HL-60 (cell line): ENCODE measurements at regions not wholly inside any gene's neighbourhood (a gene's known extent, or its start where the extent isn't known, plus 50 kb on each side); places are given as distances from the start of the nearest gene placed in this dataset.

ENCODE experiments used
- DNase-seq, 2 experiments: peaks; one replicate each; pipeline ENCODE4 v3.0.0-alpha.2; 2010 to 2020; ENCODE audit warnings: low read depth in 1 of 2, low spot score in 1 of 2
- H3K27ac ChIP-seq: fragments of 250-450 bp; sonication (Bioruptor Pico); replicated peaks from 2 replicates; pipeline ENCODE4 v1.5.1; 2020; ENCODE audit warnings: mild to moderate bottlenecking, moderate library complexity
- H3K27me3 ChIP-seq: fragments of 250-450 bp; sonication (Bioruptor Pico); 2 replicates; pipeline ENCODE4 v1.5.1; 2021; ENCODE audit warnings: mild to moderate bottlenecking, moderate library complexity; ENCODE audit not compliant: insufficient read depth, poor library complexity, severe bottlenecking
- H3K4me3 ChIP-seq: replicated peaks from 2 replicates; pipeline ENCODE4 v1.5.1; 2011; ENCODE audit warnings: mild to moderate bottlenecking, control low read depth, low read length; ENCODE audit not compliant: insufficient read depth
- CTCF ChIP-seq: IDR thresholded peaks from one replicate; pipeline ENCODE4 v1.5.1; 2011; ENCODE audit warnings: low read length, control low read depth, inconsistent platforms; ENCODE audit not compliant: insufficient read depth
- GABPA ChIP-seq: IDR thresholded peaks from 2 replicates; pipeline ENCODE4 v1.6.1; 2012; ENCODE audit warnings: low read depth
- POLR2AphosphoS5 ChIP-seq: IDR thresholded peaks from 2 replicates; pipeline ENCODE4 v1.6.1; 2012; ENCODE audit warnings: low read depth
- REST ChIP-seq: IDR thresholded peaks from 2 replicates; pipeline ENCODE4 v1.6.1; 2012; ENCODE audit warnings: low read depth; ENCODE audit not compliant: insufficient replicate concordance
- SPI1 ChIP-seq: IDR thresholded peaks from 2 replicates; pipeline ENCODE4 v1.6.1; 2012; ENCODE audit warnings: low read depth, mild to moderate bottlenecking, borderline replicate concordance

GRCh38 chr1:209431813-209432442 is 151.6 kb upstream of the CAMK1G start:
- Histone ChIP-seq H3K27me3 (no peaks in the 10 kb centered on the region), H3K27ac (no peak overlapping the region), H3K4me3 (no peak overlapping the region)
- no peak for DNase-seq
- TF ChIP-seq GABPA (no peak), SPI1 (no peak), REST (no peak), CTCF (no peak), POLR2AphosphoS5 (no peak)

GRCh38 chr1:209432443-209432825 is 151.1 kb upstream of the CAMK1G start:
- Histone ChIP-seq H3K4me3 (no peak overlapping the region), H3K27ac (no peak overlapping the region), H3K27me3 (no peaks in the 10 kb centered on the region)
- no peak for DNase-seq
- no peak for TF ChIP-seq POLR2AphosphoS5
- TF ChIP-seq REST: no peak
- TF ChIP-seq GABPA: no peak
- no peak for TF ChIP-seq SPI1

- Histone ChIP-seq H3K27ac (no peak overlapping the region), H3K4me3 (no peak overlapping the region), H3K27me3 (no peaks in the 10 kb centered on the region)
- TF ChIP-seq SPI1: no peak
- no peak for TF ChIP-seq CTCF
- TF ChIP-seq POLR2AphosphoS5: no peak
- no peak for TF ChIP-seq GABPA
- TF ChIP-seq REST: no peak
- DNase-seq: no peak
Measured at GRCh38 chr1:209433649-209434031, 149.9 kb upstream of the CAMK1G start.

- H3K4me3 ChIP-seq: no peak overlapping the region
- no peak for DNase-seq
- no peak overlapping the region for H3K27ac ChIP-seq
- TF ChIP-seq REST (no peak), POLR2AphosphoS5 (no peak), SPI1 (no peak), GABPA (no peak), CTCF (no peak)
- H3K27me3 ChIP-seq: no peaks in the 10 kb centered on the region
Measured at GRCh38 chr1:209434066-209434465, 149.4 kb upstream of the CAMK1G start.
